ENCODE measurements at regions not wholly inside any gene's neighbourhood (a gene's known extent, or its start where the extent isn't known, plus 50 kb on each side); places are given as distances from the start of the nearest gene placed in this dataset.

DNA sequence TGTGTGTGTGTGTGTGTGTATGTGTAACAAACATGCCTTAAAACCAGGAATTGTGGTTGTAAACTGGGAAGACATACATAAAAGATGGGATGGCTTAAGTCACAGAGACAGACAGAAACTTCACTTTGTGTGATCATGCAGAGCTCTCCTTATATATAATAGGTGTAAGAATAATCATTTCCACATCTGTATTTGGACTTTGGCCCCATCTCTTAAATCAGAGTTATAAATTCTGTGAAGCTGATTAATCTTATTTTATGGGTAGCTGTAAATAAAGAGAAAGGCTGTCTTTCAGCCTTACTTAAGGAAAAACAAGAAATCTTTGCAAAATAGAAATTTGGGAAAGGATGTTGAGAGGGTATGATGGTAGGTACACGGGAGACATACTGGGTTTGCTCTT lies 174.6 kb upstream of the PITX2 start:
- no peaks in the 10 kb centered on the region for H3K4me1 ChIP-seq (ENCODE audit: control insufficient read depth in 1 of 2, insufficient read depth in 2 of 2, low read length in 2 of 2)
- H3K27ac ChIP-seq (ENCODE audit: low read depth in 1 of 2, low read length in 2 of 2) = no peak overlapping the region
- H3K4me2 ChIP-seq (replicated peaks; ENCODE audit: extremely low read depth, low read length, poor library complexity, severe bottlenecking) = no peak overlapping the region
- intact Hi-C loops (cut with micrococcal nuclease) = no loop called here
- peaks cover 1 to 4% (median 2%) of the 10 kb centered on the region in 3 donors for H3K27me3 Mint-ChIP-seq (ENCODE audit: low read depth in 3 of 3)
- TF ChIP-seq, protein P1, sequence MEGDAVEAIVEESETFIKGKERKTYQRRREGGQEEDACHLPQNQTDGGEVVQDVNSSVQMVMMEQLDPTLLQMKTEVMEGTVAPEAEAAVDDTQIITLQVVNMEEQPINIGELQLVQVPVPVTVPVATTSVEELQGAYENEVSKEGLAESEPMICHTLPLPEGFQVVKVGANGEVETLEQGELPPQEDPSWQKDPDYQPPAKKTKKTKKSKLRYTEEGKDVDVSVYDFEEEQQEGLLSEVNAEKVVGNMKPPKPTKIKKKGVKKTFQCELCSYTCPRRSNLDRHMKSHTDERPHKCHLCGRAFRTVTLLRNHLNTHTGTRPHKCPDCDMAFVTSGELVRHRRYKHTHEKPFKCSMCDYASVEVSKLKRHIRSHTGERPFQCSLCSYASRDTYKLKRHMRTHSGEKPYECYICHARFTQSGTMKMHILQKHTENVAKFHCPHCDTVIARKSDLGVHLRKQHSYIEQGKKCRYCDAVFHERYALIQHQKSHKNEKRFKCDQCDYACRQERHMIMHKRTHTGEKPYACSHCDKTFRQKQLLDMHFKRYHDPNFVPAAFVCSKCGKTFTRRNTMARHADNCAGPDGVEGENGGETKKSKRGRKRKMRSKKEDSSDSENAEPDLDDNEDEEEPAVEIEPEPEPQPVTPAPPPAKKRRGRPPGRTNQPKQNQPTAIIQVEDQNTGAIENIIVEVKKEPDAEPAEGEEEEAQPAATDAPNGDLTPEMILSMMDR (IDR thresholded peaks at IDR 0.05) = no peak
- H3K36me3 ChIP-seq (replicated peaks in 1 of 2; ENCODE audit: control insufficient read depth in 1 of 2, insufficient read depth in 2 of 2, low read length in 2 of 2) = no peaks in the 10 kb centered on the region
- H3K4me1 Mint-ChIP-seq = no peaks in the 10 kb centered on the region
- no peaks in the 10 kb centered on the region for H4K20me1 ChIP-seq (ENCODE audit: insufficient read depth, low read length)
- WGBS (ENCODE audit: insufficient coverage) = 80% methylated on average over 1 of the region's 1 CpG
- no peaks in the 10 kb centered on the region for H3K36me3 Mint-ChIP-seq
- no peaks in the 10 kb centered on the region for H3K79me2 ChIP-seq (ENCODE audit: insufficient read depth, low read length)
- H3K9ac ChIP-seq (ENCODE audit: insufficient read depth, low read length, poor library complexity, severe bottlenecking) = no peak overlapping the region
- no peaks in the 10 kb centered on the region for H3K9me3 ChIP-seq (replicated peaks in 1 of 2; ENCODE audit: control insufficient read depth in 1 of 2, insufficient read depth in 1 of 2, low read length in 2 of 2)
- no peaks in the 10 kb centered on the region for H3K9me3 Mint-ChIP-seq
- H3K4me3 Mint-ChIP-seq = no peak overlapping the region
- no peak overlapping the region for H2AFZ ChIP-seq (ENCODE audit: insufficient read depth, low read depth, low read length, poor library complexity, severe bottlenecking)
- no peaks in the 10 kb centered on the region for H3K27me3 ChIP-seq (ENCODE audit: control insufficient read depth in 2 of 2, insufficient read depth in 2 of 2, low read length in 2 of 2)
- DNase-seq = no peak
- H3K4me3 ChIP-seq (replicated peaks in 1 of 3; ENCODE audit: low read depth in 2 of 3, low read length in 3 of 3) = no peak overlapping the region
- no peak overlapping the region for H3K27ac Mint-ChIP-seq

DNA sequence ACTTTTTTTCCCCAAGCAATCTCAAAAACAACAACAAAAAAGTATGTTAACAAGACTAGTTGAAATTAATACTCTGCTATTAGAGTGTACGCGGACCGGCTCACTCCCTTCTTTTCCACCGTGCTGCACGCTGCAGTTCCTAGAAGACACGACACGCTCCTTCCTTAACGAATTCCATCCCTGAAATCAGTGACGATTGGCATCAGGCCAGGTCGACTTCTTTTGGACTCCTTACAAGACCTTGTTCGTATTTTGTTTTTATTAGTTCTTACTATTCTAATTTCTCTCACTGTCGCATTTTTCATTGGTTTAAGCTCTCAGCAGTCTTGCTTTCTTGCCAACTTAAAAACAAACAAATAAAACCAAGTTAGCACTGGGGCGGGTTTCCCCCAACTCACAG lies 175.8 kb upstream of the PITX2 start:
- Histone ChIP-seq H3K9me3 (replicated peaks in 1 of 2; ENCODE audit: control insufficient read depth in 1 of 2, insufficient read depth in 1 of 2, low read length in 2 of 2) (no peaks in the 10 kb centered on the region), H3K36me3 (replicated peaks in 1 of 2; ENCODE audit: control insufficient read depth in 1 of 2, insufficient read depth in 2 of 2, low read length in 2 of 2) (no peaks in the 10 kb centered on the region), H3K4me2 (replicated peaks; ENCODE audit: extremely low read depth, low read length, poor library complexity, severe bottlenecking) (no peak overlapping the region), H3K79me2 (ENCODE audit: insufficient read depth, low read length) (no peaks in the 10 kb centered on the region), H3K4me3 (replicated peaks in 1 of 3; ENCODE audit: low read depth in 2 of 3, low read length in 3 of 3) (no peak overlapping the region), H3K4me1 (ENCODE audit: control insufficient read depth in 1 of 2, insufficient read depth in 2 of 2, low read length in 2 of 2) (no peaks in the 10 kb centered on the region), H3K27ac (ENCODE audit: low read depth in 1 of 2, low read length in 2 of 2) (no peak overlapping the region), H3K9ac (ENCODE audit: insufficient read depth, low read length, poor library complexity, severe bottlenecking) (no peak overlapping the region), H2AFZ (ENCODE audit: insufficient read depth, low read depth, low read length, poor library complexity, severe bottlenecking) (no peak overlapping the region), H3K27me3 (ENCODE audit: control insufficient read depth in 2 of 2, insufficient read depth in 2 of 2, low read length in 2 of 2) (no peaks in the 10 kb centered on the region), H4K20me1 (ENCODE audit: insufficient read depth, low read length) (no peaks in the 10 kb centered on the region)
- Mint-ChIP-seq H3K27ac (no peak overlapping the region), H3K27me3 (ENCODE audit: low read depth in 3 of 3) (peaks cover 1 to 6% (median 2%) of the 10 kb centered on the region in 3 donors), H3K4me3 (no peak overlapping the region), H3K9me3 (no peaks in the 10 kb centered on the region), H3K36me3 (no peaks in the 10 kb centered on the region), H3K4me1 (no peaks in the 10 kb centered on the region)
- WGBS (ENCODE audit: insufficient coverage) = 88% methylated on average over 10 of the region's 13 CpGs
- intact Hi-C loops (cut with micrococcal nuclease) = no loop called here
- DNase-seq = no peak
- TF ChIP-seq, protein P1 (IDR thresholded peaks at IDR 0.05) = no peak

All from CD14-positive monocyte (primary cell).